ENCODE measurements at regions not wholly inside any gene's neighbourhood (a gene's known extent, or its start where the extent isn't known, plus 50 kb on each side); places are given as distances from the start of the nearest gene placed in this dataset.

- DNase-seq (ENCODE audit: low read depth in 2 of 2): no peak
Observed at GRCh38 chr5:124060413-124061067, 548.6 kb downstream of the CSNK1G3 start.

GRCh38 chr5:124060011-124060410, 548.0 kb downstream of the CSNK1G3 start:
- no peak for DNase-seq (ENCODE audit: low read depth in 2 of 2)

GRCh38 chr5:124059200-124059599, 547.2 kb downstream of the CSNK1G3 start:
- no peak for DNase-seq (ENCODE audit: low read depth in 2 of 2)

GRCh38 chr5:124057724-124058231, 545.8 kb downstream of the CSNK1G3 start:
- no peak for DNase-seq (ENCODE audit: low read depth in 2 of 2)

- DNase-seq (ENCODE audit: low read depth in 2 of 2): no peak
Observed at GRCh38 chr5:124056991-124057723, 545.2 kb downstream of the CSNK1G3 start.

GRCh38 chr5:124056326-124056990, 544.5 kb downstream of the CSNK1G3 start:
- no peak for DNase-seq (ENCODE audit: low read depth in 2 of 2)

GRCh38 chr5:124055751-124056150, 543.8 kb downstream of the CSNK1G3 start:
- no peak for DNase-seq (ENCODE audit: low read depth in 2 of 2)

- DNase-seq (ENCODE audit: low read depth in 2 of 2): no peak
Observed at GRCh38 chr5:124054564-124054963, 542.6 kb downstream of the CSNK1G3 start.

GRCh38 chr5:124053340-124053739, 541.4 kb downstream of the CSNK1G3 start:
- no peak for DNase-seq (ENCODE audit: low read depth in 2 of 2)

- no peak for DNase-seq (ENCODE audit: low read depth in 2 of 2)
Observed at GRCh38 chr5:124052201-124052600, 540.2 kb downstream of the CSNK1G3 start.

GRCh38 chr5:124050120-124050770, 538.3 kb downstream of the CSNK1G3 start:
- no peak for DNase-seq (ENCODE audit: low read depth in 2 of 2)

GRCh38 chr5:124045412-124045811, 533.4 kb downstream of the CSNK1G3 start:
- no peak for DNase-seq (ENCODE audit: low read depth in 2 of 2)

- no peak for DNase-seq (ENCODE audit: low read depth in 2 of 2)
Observed at GRCh38 chr5:124044613-124045012, 532.6 kb downstream of the CSNK1G3 start.

GRCh38 chr5:124043456-124043855, 531.5 kb downstream of the CSNK1G3 start:
- no peak for DNase-seq (ENCODE audit: low read depth in 2 of 2)

- DNase-seq (ENCODE audit: low read depth in 2 of 2): no peak
Observed at GRCh38 chr5:124040799-124041198, 528.8 kb downstream of the CSNK1G3 start.

- no peak for DNase-seq (ENCODE audit: low read depth in 2 of 2)
Observed at GRCh38 chr5:124039410-124039809, 527.4 kb downstream of the CSNK1G3 start.

GRCh38 chr5:124036786-124037185, 524.8 kb downstream of the CSNK1G3 start:
- DNase-seq (ENCODE audit: low read depth in 2 of 2): no peak

- DNase-seq (ENCODE audit: low read depth in 2 of 2): no peak
Observed at GRCh38 chr5:124034963-124035362, 523.0 kb downstream of the CSNK1G3 start.

- DNase-seq (ENCODE audit: low read depth in 2 of 2): no peak
Observed at GRCh38 chr5:124034083-124034700, 522.2 kb downstream of the CSNK1G3 start.

- no peak for DNase-seq (ENCODE audit: low read depth in 2 of 2)
Observed at GRCh38 chr5:124030043-124030491, 518.1 kb downstream of the CSNK1G3 start.

GRCh38 chr5:124027441-124027840, 515.5 kb downstream of the CSNK1G3 start:
- no peak for DNase-seq (ENCODE audit: low read depth in 2 of 2)

Measured in stimulated activated CD8-positive, alpha-beta memory T cell treated with anti-CD3 and anti-CD28 coated beads, Interleukin-15, amount 100 ng/mL, for 48 hours (primary cell).